H1 (cell line): ENCODE measurements at regions not wholly inside any gene's neighbourhood (a gene's known extent, or its start where the extent isn't known, plus 50 kb on each side); places are given as distances from the start of the nearest gene placed in this dataset.

Experiments
- CTCF ChIA-PET: fragments of 300-600 bp; sonication (Branson Sonifier 250); formaldehyde crosslinking; loops from one replicate; lab custom pipeline; 2021; ENCODE audit not compliant: partially characterized antibody; lab: Charles Lee
- POLR2A ChIA-PET: fragments of 300-600 bp; sonication (Branson Sonifier 250); formaldehyde crosslinking; loops from one replicate; lab custom pipeline; 2021; ENCODE audit warnings: inconsistent platforms; ENCODE audit not compliant: partially characterized antibody; lab: Charles Lee
- DNase-seq, 2 experiments: peaks; one replicate each; pipeline versions ENCODE4 v3.0.0 to v3.0.0-alpha.2; 2010 to 2022; ENCODE audit warnings: low spot score in 2 of 2, low read depth in 1 of 2, mixed read lengths in 1 of 2
- FAIRE-seq: peaks from 2 replicates; lab custom pipeline; 2011; peaks lifted over from hg19 to GRCh38; lab: Jason Lieb, UNC
- H2AFZ ChIP-seq: 2 replicates; pipeline ENCODE4 v1.8.1; 2012; ENCODE audit warnings: low read length, inconsistent platforms
- H2AK5ac ChIP-seq: 2 replicates; pipeline ENCODE4 v1.6.1; 2013; ENCODE audit warnings: low read depth, low read length
- H2BK120ac ChIP-seq: replicated peaks from 2 replicates; pipeline ENCODE3; 2013; ENCODE audit warnings: low read depth, low read length, inconsistent platforms
- H2BK12ac ChIP-seq: 2 replicates; pipeline ENCODE4 v1.6.1; 2013; ENCODE audit warnings: low read depth, low read length
- H2BK15ac ChIP-seq: 2 replicates; pipeline ENCODE4 v1.6.1; 2013; ENCODE audit warnings: low read length
- H2BK20ac ChIP-seq: 2 replicates; pipeline ENCODE4 v1.6.1; 2013; ENCODE audit warnings: low read length
- H2BK5ac ChIP-seq: 2 replicates; pipeline ENCODE4 v1.6.1; 2013; ENCODE audit warnings: low read depth, low read length
- H3K14ac ChIP-seq: 2 replicates; pipeline ENCODE4 v1.6.1; 2013; ENCODE audit warnings: inconsistent platforms; ENCODE audit not compliant: insufficient read length
- H3K18ac ChIP-seq: 2 replicates; pipeline ENCODE4 v1.6.1; 2013; ENCODE audit warnings: low read length; ENCODE audit errors: extremely low read depth
- H3K23ac ChIP-seq: 2 replicates; pipeline ENCODE4 v1.6.1; 2013; ENCODE audit warnings: inconsistent platforms; ENCODE audit not compliant: insufficient read length
- H3K23me2 ChIP-seq: 2 replicates; pipeline ENCODE4 v1.6.1; 2013; ENCODE audit warnings: low read depth, low read length
- H3K27ac ChIP-seq: 2 replicates; pipeline ENCODE4 v1.6.1; 2011; ENCODE audit warnings: low read depth, low read length, inconsistent platforms
- H3K27me3 ChIP-seq, 4 experiments: replicated peaks in 1 of 4; 1 replicate in 1 of 4; 2 replicates in 3 of 4; pipeline versions ENCODE4 v1.6.1 to v1.8.1; 2011 to 2013; ENCODE audit warnings: low read length in 3 of 4, mild to moderate bottlenecking in 3 of 4, inconsistent platforms in 2 of 4, mixed read lengths in 2 of 4, moderate library complexity in 1 of 4; ENCODE audit not compliant: control insufficient read depth in 3 of 4, insufficient read depth in 3 of 4; ENCODE audit errors: extremely low read depth in 1 of 4
- H3K36me3 ChIP-seq, 4 experiments: 2 replicates each; pipeline versions ENCODE4 v1.6.1 to v1.8.1; 2011 to 2013; ENCODE audit warnings: mild to moderate bottlenecking in 4 of 4, low read length in 3 of 4, moderate library complexity in 2 of 4, control low read depth in 1 of 4, inconsistent platforms in 1 of 4; ENCODE audit not compliant: insufficient read depth in 4 of 4, control insufficient read depth in 2 of 4
- H3K4ac ChIP-seq: replicated peaks from 2 replicates; pipeline ENCODE3; 2013; ENCODE audit warnings: low read length, low read depth, mixed read lengths, inconsistent platforms; ENCODE audit not compliant: insufficient read length
- H3K4me1 ChIP-seq, 4 experiments: replicated peaks in 1 of 4; 1 replicate in 1 of 4; 2 replicates in 3 of 4; pipeline versions ENCODE4 v1.6.1 to v1.8.1; 2011 to 2013; ENCODE audit warnings: low read length in 3 of 4, inconsistent platforms in 2 of 4, mixed read lengths in 1 of 4; ENCODE audit not compliant: insufficient read depth in 4 of 4, control insufficient read depth in 3 of 4
- H3K4me2 ChIP-seq, 2 experiments: 2 replicates each; pipeline versions ENCODE4 v1.6.1 to v1.8.1; 2011 to 2013; ENCODE audit warnings: low read depth in 2 of 2, low read length in 2 of 2, control low read depth in 1 of 2, inconsistent platforms in 1 of 2, mild to moderate bottlenecking in 1 of 2; ENCODE audit not compliant: insufficient read depth in 1 of 2
- H3K4me3 ChIP-seq, 4 experiments: fragments of 200-600, 300-600 bp in 1 of 4; sonication (generic), shearing (Covaris generic), sonication (Bioruptor Twin) in 1 of 4; 2 replicates each; pipeline versions ENCODE4 v1.5.1 to v1.8.1; 2011 to 2016; ENCODE audit warnings: low read length in 4 of 4, low read depth in 3 of 4, control low read depth in 2 of 4, inconsistent platforms in 2 of 4, mild to moderate bottlenecking in 2 of 4, mixed read lengths in 1 of 4, moderate library complexity in 1 of 4; ENCODE audit not compliant: insufficient read depth in 2 of 4; ENCODE audit errors: extremely low read depth in 1 of 4
- H3K56ac ChIP-seq: replicated peaks from 2 replicates; pipeline ENCODE3; 2013; ENCODE audit warnings: low read depth, mild to moderate bottlenecking, mixed read lengths, low read length, inconsistent platforms; ENCODE audit not compliant: insufficient read length
- H3K79me1 ChIP-seq: 2 replicates; pipeline ENCODE4 v1.6.1; 2013; ENCODE audit warnings: low read depth, low read length, control low read depth
- H3K79me2 ChIP-seq, 2 experiments: 2 replicates each; pipeline versions ENCODE4 v1.6.1 to v1.8.1; 2012 to 2013; ENCODE audit warnings: low read length in 2 of 2, mild to moderate bottlenecking in 2 of 2, inconsistent platforms in 1 of 2; ENCODE audit not compliant: insufficient read depth in 2 of 2, control insufficient read depth in 1 of 2
- H3K9ac ChIP-seq, 4 experiments: replicated peaks in 1 of 4; 1 replicate in 1 of 4; 2 replicates in 3 of 4; pipeline versions ENCODE4 v1.6.1 to v1.8.1; 2011 to 2013; ENCODE audit warnings: low read depth in 3 of 4, low read length in 3 of 4, control low read depth in 2 of 4, mild to moderate bottlenecking in 2 of 4, moderate library complexity in 2 of 4, inconsistent platforms in 1 of 4; ENCODE audit errors: extremely low read depth in 1 of 4
- H3K9me3 ChIP-seq, 2 experiments: 2 replicates each; pipeline versions ENCODE4 v1.6.1 to v1.8.1; 2012 to 2013; ENCODE audit warnings: mild to moderate bottlenecking in 2 of 2, moderate library complexity in 2 of 2, control low read depth in 1 of 2, inconsistent platforms in 1 of 2, low read depth in 1 of 2, low read length in 1 of 2, mixed read lengths in 1 of 2; ENCODE audit not compliant: insufficient read depth in 2 of 2
- H4K20me1 ChIP-seq, 2 experiments: replicated peaks in 1 of 2; 2 replicates each; pipeline versions ENCODE3 to v1.8.1; 2011 to 2013; ENCODE audit warnings: inconsistent platforms in 2 of 2, low read length in 2 of 2, mild to moderate bottlenecking in 1 of 2; ENCODE audit not compliant: insufficient read depth in 2 of 2, control insufficient read depth in 1 of 2
- H4K5ac ChIP-seq: 2 replicates; pipeline ENCODE4 v1.6.1; 2013; ENCODE audit warnings: low read length, low read depth, mixed read lengths, inconsistent platforms; ENCODE audit not compliant: insufficient read length
- H4K8ac ChIP-seq: 2 replicates; pipeline ENCODE4 v1.8.0; 2013; ENCODE audit warnings: mild to moderate bottlenecking, moderate library complexity, low read length, inconsistent platforms; ENCODE audit not compliant: insufficient read depth; ENCODE audit errors: extremely low read depth
- H4K91ac ChIP-seq: replicated peaks from 2 replicates; pipeline ENCODE3; 2013; ENCODE audit warnings: low read length, mixed read lengths, inconsistent platforms; ENCODE audit not compliant: insufficient read length
- CREB1 ChIP-seq: IDR thresholded peaks from 2 replicates; pipeline ENCODE4 v1.6.1; 2012; ENCODE audit warnings: inconsistent platforms
- EP300 ChIP-seq, 2 experiments: IDR thresholded peaks; 1 replicate in 1 of 2; 2 replicates in 1 of 2; pipeline ENCODE4 v1.6.1; 2011 to 2012; ENCODE audit warnings: low read depth in 2 of 2, low read length in 2 of 2, mild to moderate bottlenecking in 2 of 2, borderline replicate concordance in 1 of 2, inconsistent platforms in 1 of 2, moderate library complexity in 1 of 2
- FOSL1 ChIP-seq: IDR thresholded peaks from 2 replicates; pipeline ENCODE4 v1.6.1; 2011; ENCODE audit warnings: mild to moderate bottlenecking, low read depth, low read length, moderate library complexity; ENCODE audit not compliant: insufficient read depth
- HDAC6 ChIP-seq: IDR thresholded peaks from one replicate; pipeline ENCODE4 v1.7.1; 2012; ENCODE audit warnings: low read depth, mild to moderate bottlenecking, inconsistent platforms, low read length, moderate library complexity
- JUND ChIP-seq: IDR thresholded peaks from 2 replicates; pipeline ENCODE4 v1.6.1; 2011; ENCODE audit warnings: mild to moderate bottlenecking, improper control_type of control experiment, low read length
- MAX ChIP-seq: IDR thresholded peaks from 2 replicates; pipeline ENCODE4 v1.6.1; 2012; ENCODE audit warnings: inconsistent platforms
- POU5F1 ChIP-seq: IDR thresholded peaks from 2 replicates; pipeline ENCODE4 v1.6.1; 2011; ENCODE audit warnings: low read depth, mild to moderate bottlenecking, low read length, moderate library complexity
- RFX5 ChIP-seq: IDR thresholded peaks from 2 replicates; pipeline ENCODE4 v1.6.1; 2011; ENCODE audit warnings: low read depth, low read length, improper control_type of control experiment, borderline replicate concordance
- TBP ChIP-seq: IDR thresholded peaks from 2 replicates; pipeline ENCODE4 v1.6.1; 2011; ENCODE audit warnings: low read depth, low read length, improper control_type of control experiment
- WGBS, 2 experiments: shearing (Covaris generic) in 1 of 2; methylation state at CpG; one replicate each; pipeline versions ENCODE4 v1.1.6 to v1.1.7; 2013 to 2015; ENCODE audit warnings: low lambda C conversion rate in 2 of 2, mixed read lengths in 2 of 2, inconsistent platforms in 1 of 2, low coverage in 1 of 2, missing lambda C conversion rate in 1 of 2; ENCODE audit not compliant: insufficient replicate concordance in 2 of 2, insufficient coverage in 1 of 2, insufficient read length in 1 of 2; ENCODE audit errors: extremely low coverage in 1 of 2, missing lambda C conversion rate in 1 of 2; 5-methylcytosine and 5-hydroxymethylcytosine counted together
- TF ChIP-seq, protein P1 (sequence below): IDR thresholded peaks from 2 replicates; pipeline ENCODE4 v1.6.1; 2011; ENCODE audit warnings: low read length, improper control_type of control experiment

- ChIA-PET POLR2A (no interaction called here), CTCF (no interaction called here)
- Histone ChIP-seq H3K56ac (no peak overlapping the region), H3K4ac (no peak overlapping the region), H2AFZ (0 out of 2 replicates have a peak overlapping the region, but pooled peaks have one; percentile 27), H2BK20ac (no peak overlapping the region), H3K27ac (no peak overlapping the region), H2AK5ac (no peak overlapping the region), H3K18ac (no peak overlapping the region), H4K8ac (no peak overlapping the region), H3K23ac (no peak overlapping the region), H3K4me1 (no peaks in the 10 kb centered on the region; a peak in 1 of 7 replicates), H3K14ac (no peak overlapping the region), H2BK120ac (no peak overlapping the region), H3K23me2 (no peaks in the 10 kb centered on the region), H2BK15ac (no peak overlapping the region), H2BK12ac (no peak overlapping the region), H3K36me3 (no peaks in the 10 kb centered on the region), H3K79me2 (no peaks in the 10 kb centered on the region), H3K4me3 (no peak overlapping the region), H3K9me3 (peaks cover 0 to 4% of the 10 kb centered on the region in 2 experiments; a peak in 1 of 4 replicates), H3K4me2 (no peak overlapping the region), H4K20me1 (no peaks in the 10 kb centered on the region), H4K5ac (no peak overlapping the region), H3K27me3 (no peaks in the 10 kb centered on the region), H3K79me1 (no peaks in the 10 kb centered on the region), H3K9ac (no peak overlapping the region), H2BK5ac (no peak overlapping the region), H4K91ac (no peak overlapping the region)
- no peak for DNase-seq
- 97% methylated on average over 5 of the region's 5 CpGs; no CpG with 5 or more reads in 1 of the 2 experiments for WGBS, 2 experiments
- TF ChIP-seq FOSL1 = no peak
- no peak for TF ChIP-seq EP300 (IDR thresholded peaks at IDR 0.05; ENCODE audit: borderline replicate concordance in 1 of 2, low read depth in 2 of 2, low read length in 2 of 2)
- TF ChIP-seq MAX = no peak
- TF ChIP-seq POU5F1 = no peak
- no peak for TF ChIP-seq JUND
- no peak for TF ChIP-seq CREB1
- TF ChIP-seq TBP = no peak
- TF ChIP-seq, protein P1, sequence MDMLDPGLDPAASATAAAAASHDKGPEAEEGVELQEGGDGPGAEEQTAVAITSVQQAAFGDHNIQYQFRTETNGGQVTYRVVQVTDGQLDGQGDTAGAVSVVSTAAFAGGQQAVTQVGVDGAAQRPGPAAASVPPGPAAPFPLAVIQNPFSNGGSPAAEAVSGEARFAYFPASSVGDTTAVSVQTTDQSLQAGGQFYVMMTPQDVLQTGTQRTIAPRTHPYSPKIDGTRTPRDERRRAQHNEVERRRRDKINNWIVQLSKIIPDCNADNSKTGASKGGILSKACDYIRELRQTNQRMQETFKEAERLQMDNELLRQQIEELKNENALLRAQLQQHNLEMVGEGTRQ = no peak
- TF ChIP-seq HDAC6 = no peak
- no peak for TF ChIP-seq RFX5
- FAIRE-seq = no peak
Observed at GRCh38 chr14:97780804-97781203, 983.6 kb downstream of the VRK1 start.
